ENCODE measurements at regions not wholly inside any gene's neighbourhood (a gene's known extent, or its start where the extent isn't known, plus 50 kb on each side); places are given as distances from the start of the nearest gene placed in this dataset.
"Not testable (repeated sequence)": the region's sequence is repeated elsewhere in the genome, so short reads cannot be mapped to it uniquely, and the experiment has no call there.

- no peak for DNase-seq
These were observed 304.2 kb downstream of the DNAH5 start for GRCh38 chr5:13640270-13640669.

GRCh38 chr5:13632676-13633075 is 311.8 kb downstream of the DNAH5 start:
- DNase-seq = no peak

- no peak for DNase-seq
These were observed 315.3 kb downstream of the DNAH5 start for GRCh38 chr5:13629218-13629617.

- DNase-seq = no peak
These were observed 316.6 kb downstream of the DNAH5 start for GRCh38 chr5:13627673-13628454.

- no peak for DNase-seq
These were observed 318.8 kb downstream of the DNAH5 start for GRCh38 chr5:13625616-13626198.

GRCh38 chr5:13624283-13625074 is 320.0 kb downstream of the DNAH5 start:
- DNase-seq = no peak

- no peak for DNase-seq
These were observed 330.9 kb downstream of the DNAH5 start for GRCh38 chr5:13613621-13614020.

- no peak for DNase-seq
These were observed 332.9 kb downstream of the DNAH5 start for GRCh38 chr5:13611604-13612003.

- no peak for DNase-seq
These were observed 335.0 kb downstream of the DNAH5 start for GRCh38 chr5:13609504-13609903.

GRCh38 chr5:13606051-13606450 is 338.4 kb downstream of the DNAH5 start:
- no peak for DNase-seq

- no peak for DNase-seq
These were observed 343.4 kb downstream of the DNAH5 start for GRCh38 chr5:13601112-13601511.

GRCh38 chr5:13595978-13596377 is 348.5 kb downstream of the DNAH5 start:
- DNase-seq = no peak

GRCh38 chr5:13591621-13592020 is 352.9 kb downstream of the DNAH5 start:
- no peak for DNase-seq

- no peak for DNase-seq
These were observed 359.2 kb downstream of the DNAH5 start for GRCh38 chr5:13585324-13585723.

GRCh38 chr5:13581914-13582313 is 362.6 kb downstream of the DNAH5 start:
- DNase-seq = no peak

GRCh38 chr5:13581132-13581531 is 363.4 kb downstream of the DNAH5 start:
- DNase-seq = no peak

GRCh38 chr5:13580058-13580457 is 364.4 kb downstream of the DNAH5 start:
- DNase-seq = no peak

- not testable (repeated sequence) for DNase-seq
These were observed 365.4 kb downstream of the DNAH5 start for GRCh38 chr5:13579091-13579490.

GRCh38 chr5:13578311-13579039 is 366.0 kb downstream of the DNAH5 start:
- DNase-seq = not testable (repeated sequence)

- DNase-seq = no peak
These were observed 369.9 kb downstream of the DNAH5 start for GRCh38 chr5:13574574-13574973.

- no peak for DNase-seq
These were observed 372.3 kb downstream of the DNAH5 start for GRCh38 chr5:13572163-13572562.

GRCh38 chr5:13569090-13569715 is 375.3 kb downstream of the DNAH5 start:
- no peak for DNase-seq

- no peak for DNase-seq
These were observed 376.7 kb downstream of the DNAH5 start for GRCh38 chr5:13567819-13568218.

All from midbrain (tissue), 1 donor.